GM12873 (cell line): ENCODE measurements at regions not wholly inside any gene's neighbourhood (a gene's known extent, or its start where the extent isn't known, plus 50 kb on each side); places are given as distances from the start of the nearest gene placed in this dataset.

Source experiments
- TF ChIP-seq, protein P1 (sequence below): IDR thresholded peaks from 2 replicates; pipeline ENCODE4 v1.5.1; 2012; ENCODE audit warnings: low read depth, mild to moderate bottlenecking, moderate library complexity, low read length, control low read depth; ENCODE audit not compliant: insufficient read depth; ENCODE audit errors: missing control alignments

DNA sequence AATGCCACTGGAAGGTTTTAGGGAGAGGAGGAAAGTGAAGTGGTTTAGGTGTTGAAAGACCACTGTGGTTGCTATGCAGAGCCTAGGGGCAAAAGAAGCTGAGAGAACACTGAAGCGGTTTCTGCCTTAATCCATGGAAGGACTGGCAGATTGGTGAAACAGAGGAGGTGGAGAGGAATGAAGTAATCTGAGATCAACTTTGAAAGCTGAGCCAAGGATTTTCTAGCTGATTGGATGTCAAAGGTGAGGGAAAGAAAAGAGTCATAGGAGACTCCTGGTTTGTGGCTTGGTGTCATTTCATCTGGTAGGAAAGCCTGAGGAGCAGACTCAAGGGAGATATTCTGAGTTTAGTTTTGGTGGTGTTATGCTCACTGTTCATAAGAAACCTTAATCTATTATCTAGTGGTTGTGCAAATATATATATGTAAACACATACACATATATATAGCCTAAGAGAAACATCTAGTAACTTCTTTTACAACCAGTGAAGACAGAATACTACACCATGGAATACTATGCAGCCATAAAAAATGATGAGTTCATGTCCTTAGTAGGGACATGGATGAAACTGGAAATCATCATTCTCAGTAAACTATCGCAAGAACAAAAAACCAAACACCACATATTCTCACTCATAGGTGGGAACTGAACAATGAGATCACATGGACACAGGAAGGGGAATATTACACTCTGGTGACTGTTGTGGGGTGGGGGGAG is 134.1 kb upstream of the CREB1 start:
- TF ChIP-seq, protein P1, sequence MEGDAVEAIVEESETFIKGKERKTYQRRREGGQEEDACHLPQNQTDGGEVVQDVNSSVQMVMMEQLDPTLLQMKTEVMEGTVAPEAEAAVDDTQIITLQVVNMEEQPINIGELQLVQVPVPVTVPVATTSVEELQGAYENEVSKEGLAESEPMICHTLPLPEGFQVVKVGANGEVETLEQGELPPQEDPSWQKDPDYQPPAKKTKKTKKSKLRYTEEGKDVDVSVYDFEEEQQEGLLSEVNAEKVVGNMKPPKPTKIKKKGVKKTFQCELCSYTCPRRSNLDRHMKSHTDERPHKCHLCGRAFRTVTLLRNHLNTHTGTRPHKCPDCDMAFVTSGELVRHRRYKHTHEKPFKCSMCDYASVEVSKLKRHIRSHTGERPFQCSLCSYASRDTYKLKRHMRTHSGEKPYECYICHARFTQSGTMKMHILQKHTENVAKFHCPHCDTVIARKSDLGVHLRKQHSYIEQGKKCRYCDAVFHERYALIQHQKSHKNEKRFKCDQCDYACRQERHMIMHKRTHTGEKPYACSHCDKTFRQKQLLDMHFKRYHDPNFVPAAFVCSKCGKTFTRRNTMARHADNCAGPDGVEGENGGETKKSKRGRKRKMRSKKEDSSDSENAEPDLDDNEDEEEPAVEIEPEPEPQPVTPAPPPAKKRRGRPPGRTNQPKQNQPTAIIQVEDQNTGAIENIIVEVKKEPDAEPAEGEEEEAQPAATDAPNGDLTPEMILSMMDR: no peak

DNA sequence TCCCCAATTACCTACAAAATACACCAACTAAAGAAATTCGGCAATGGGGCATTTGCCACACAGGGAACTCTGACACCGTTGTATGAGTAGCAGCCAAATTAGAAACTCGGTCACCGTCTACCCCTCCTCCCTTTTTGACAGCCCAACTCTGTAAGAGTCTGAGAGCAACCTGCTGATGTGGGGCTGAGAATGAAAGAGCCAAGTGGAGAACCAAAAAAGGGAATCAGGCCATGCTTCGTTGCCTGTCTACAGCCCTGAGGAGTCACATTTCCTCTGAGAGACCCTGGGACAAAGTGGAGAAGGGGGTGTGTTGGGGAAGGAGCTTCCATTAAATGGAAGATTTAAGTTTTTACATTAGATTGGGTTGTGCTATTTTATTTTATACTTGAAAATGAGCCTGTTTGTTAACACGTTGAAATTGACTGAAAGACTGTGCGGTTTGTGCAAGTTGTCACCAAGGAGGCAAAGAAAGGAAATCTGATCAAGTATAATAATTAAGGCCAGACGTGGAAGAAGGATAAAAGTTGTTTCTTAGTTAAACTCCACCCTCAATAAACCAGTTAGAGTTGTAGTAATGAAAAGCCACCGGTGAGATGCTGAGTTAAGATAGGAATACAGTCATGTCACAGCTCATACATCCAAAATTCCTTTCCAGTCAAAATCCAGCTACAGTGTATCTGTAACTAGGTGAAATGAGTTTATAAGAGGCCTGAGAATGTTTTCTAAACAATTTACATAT is 131.7 kb upstream of the CREB1 start:
- TF ChIP-seq, protein P1: no peak

DNA sequence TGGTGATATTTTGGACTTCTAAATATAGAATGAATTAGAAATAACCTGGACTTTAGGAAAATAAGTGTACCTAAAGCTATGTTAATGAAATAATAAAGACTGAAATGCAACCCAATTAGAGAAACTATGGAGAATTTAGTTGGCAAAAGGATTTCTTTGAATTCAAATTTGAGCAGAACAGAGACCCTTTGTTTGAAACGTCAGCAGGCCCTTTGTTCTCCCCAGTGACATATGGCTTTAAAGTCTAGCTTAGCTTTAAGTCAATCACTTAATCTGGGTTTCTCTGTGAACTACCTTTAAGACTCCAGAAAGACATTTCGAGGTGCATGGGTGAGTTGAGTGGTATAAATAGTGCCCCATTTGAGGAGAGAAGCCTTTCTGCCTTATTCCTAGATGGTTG is 130.5 kb upstream of the CREB1 start:
- TF ChIP-seq, protein P1: no peak

DNA sequence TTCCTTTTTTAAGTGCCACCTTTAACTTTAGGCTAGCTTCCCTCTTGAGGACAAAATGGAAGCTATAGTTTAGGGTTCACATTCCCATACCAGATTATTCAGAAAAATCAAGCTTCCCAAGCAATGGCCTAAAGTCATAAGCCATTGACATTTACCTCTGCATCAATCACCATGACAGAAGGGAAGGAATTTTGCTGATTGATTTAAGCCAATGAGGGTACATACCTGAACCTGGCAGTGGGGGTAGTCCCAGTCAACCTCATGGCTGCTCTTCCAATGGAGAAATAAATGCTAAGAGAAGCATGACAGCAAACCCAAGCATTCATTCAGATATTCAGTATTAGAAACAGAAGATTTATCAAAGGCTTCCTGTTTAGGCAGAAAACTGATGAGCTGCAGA is 128.4 kb upstream of the CREB1 start:
- TF ChIP-seq, protein P1: no peak

DNA sequence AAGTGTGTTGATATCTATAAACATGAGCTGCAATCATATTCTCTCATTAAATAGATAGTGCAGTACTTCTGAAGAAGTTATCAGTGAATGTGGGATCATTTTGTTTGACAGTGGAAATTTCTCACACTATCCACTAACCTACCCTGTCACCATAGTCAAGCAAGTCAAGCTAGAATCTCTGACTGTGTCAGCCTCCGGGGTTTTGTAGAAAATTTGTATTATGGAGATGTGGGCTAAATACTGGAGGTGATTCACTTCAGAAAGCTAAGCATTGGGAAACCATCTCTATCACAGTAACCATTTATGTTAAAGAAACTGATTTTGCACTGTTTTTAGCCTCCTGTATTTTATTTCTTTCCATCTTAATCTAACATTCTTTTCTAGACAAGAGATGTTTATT is 126.6 kb upstream of the CREB1 start:
- TF ChIP-seq, protein P1: no peak

DNA sequence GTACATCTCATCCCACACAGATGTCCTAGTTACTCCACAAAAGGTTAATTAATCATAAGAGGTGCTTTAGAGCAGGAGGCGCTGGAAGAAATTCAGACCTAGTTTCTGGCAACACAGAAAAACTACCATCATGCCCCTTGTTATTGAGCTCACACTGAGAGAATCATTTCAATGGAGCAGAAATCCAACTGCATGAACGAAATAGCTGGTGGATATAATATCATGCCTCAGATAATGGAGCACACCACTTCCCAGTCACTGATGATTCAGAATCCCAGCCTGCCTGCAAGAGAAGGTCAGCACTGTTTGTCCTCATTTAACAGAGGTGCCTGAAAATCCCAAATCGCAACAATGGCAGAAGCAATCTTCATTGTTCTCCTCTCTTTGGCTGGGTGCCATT is 125.8 kb upstream of the CREB1 start:
- TF ChIP-seq, protein P1: no peak

DNA sequence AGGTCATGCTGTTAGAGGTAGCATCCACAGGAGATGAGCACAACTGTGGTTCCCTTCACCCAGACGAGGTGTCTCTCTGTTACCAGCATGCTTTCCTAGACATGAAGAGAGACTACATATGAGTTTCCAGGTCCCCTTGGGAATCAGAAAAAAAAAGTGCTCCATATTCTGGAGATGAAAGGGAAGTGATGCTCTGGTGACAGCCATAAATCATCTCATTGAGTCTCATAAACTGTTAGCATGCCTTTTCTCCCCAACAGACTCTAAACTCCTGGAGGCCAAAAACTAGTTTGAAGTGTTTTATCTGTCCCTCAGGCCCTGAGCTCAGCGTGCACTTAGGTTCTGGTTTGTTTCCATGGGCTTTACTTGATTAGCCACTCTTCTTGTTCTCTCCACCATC is 124.6 kb upstream of the CREB1 start:
- TF ChIP-seq, protein P1: no peak
